ENCODE measurements at regions not wholly inside any gene's neighbourhood (a gene's known extent, or its start where the extent isn't known, plus 50 kb on each side); places are given as distances from the start of the nearest gene placed in this dataset.
"Not testable (repeated sequence)": the region's sequence is repeated elsewhere in the genome, so short reads cannot be mapped to it uniquely, and the experiment has no call there.

DNA sequence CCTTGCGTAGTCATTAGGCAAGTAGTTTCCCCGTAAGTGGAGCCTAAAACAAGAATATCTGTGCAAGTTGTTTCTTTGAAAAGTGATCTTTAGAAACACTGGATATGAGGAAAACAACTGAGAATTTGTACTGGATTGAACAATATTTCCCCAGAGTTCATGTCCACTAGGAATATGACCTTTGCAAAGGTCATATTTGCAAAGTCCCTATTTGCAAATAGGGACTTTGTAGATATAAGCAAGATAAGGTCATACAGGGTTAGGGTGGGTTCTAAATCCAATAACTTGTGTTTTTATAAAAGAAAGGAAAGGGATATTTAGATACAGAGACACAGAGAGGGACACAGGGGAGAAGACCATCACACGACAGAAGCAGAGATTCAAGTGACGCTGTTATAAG, 489.2 kb upstream of the ATXN8OS start:
- 84 to 91% (median 90%) methylated on average over 4 of the region's 4 CpGs for WGBS, 4 donors
- ATAC-seq (no peak), DNase-seq (no peak)
- no peak overlapping the region for H3K4me3 ChIP-seq
- TF ChIP-seq CTCF (IDR thresholded peaks at IDR 0.05) (no peak), POLR2A (IDR thresholded peaks at IDR 0.05) (no peak)
- no peaks in the 10 kb centered on the region for H3K36me3 ChIP-seq
- intact Hi-C loops (cut with DNase I): no loop called here
- H3K9me3 ChIP-seq: no peaks in the 10 kb centered on the region
- no peak overlapping the region for H3K27ac ChIP-seq
- H3K27me3 ChIP-seq: no peaks in the 10 kb centered on the region
- H3K4me1 ChIP-seq: no peaks in the 10 kb centered on the region

- Histone ChIP-seq H3K9me3 (no peaks in the 10 kb centered on the region), H3K4me3 (no peak overlapping the region), H3K36me3 (no peaks in the 10 kb centered on the region), H3K4me1 (no peaks in the 10 kb centered on the region), H3K27ac (no peak overlapping the region), H3K27me3 (no peaks in the 10 kb centered on the region)
- WGBS, 4 donors: 79 to 98% (median 88%) methylated on average over 2 of the region's 2 CpGs
- no peak for ATAC-seq
- no peak for DNase-seq
- no peak for TF ChIP-seq CTCF (IDR thresholded peaks at IDR 0.05)
- TF ChIP-seq POLR2A (IDR thresholded peaks at IDR 0.05): no peak
- intact Hi-C loops (cut with DNase I): no loop called here
These were observed 490.0 kb upstream of the ATXN8OS start for GRCh38 chr13:69617587-69617986.

DNA sequence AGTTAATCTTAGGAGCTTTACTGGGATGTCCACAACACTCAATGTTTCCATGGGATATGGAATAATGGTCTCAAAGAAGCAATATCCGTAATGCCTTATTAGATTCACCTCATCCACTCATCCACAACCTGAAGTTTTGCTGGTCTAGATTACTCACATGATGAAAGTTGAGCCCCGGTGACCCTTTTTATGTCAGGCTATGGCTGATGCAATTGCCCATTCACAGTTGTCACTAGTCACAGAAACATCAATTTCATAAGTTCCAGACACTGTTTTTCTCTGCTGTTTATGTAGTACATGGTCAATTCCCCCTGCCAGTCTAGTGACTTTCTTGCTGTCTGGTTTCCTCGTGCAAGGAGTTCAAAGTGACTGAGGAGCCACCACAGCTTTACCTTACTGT, 491.2 kb upstream of the ATXN8OS start:
- Histone ChIP-seq H3K9me3 (no peaks in the 10 kb centered on the region), H3K36me3 (no peaks in the 10 kb centered on the region), H3K27ac (no peak overlapping the region), H3K27me3 (no peaks in the 10 kb centered on the region), H3K4me3 (no peak overlapping the region), H3K4me1 (no peaks in the 10 kb centered on the region)
- WGBS, 4 donors: 70 to 80% (median 74%) methylated on average over 3 of the region's 3 CpGs
- TF ChIP-seq POLR2A (IDR thresholded peaks at IDR 0.05): no peak
- no peak for TF ChIP-seq CTCF (IDR thresholded peaks at IDR 0.05)
- no peak for DNase-seq
- intact Hi-C loops (cut with DNase I): no loop called here
- no peak for ATAC-seq

- H3K9me3 ChIP-seq; H3K27me3 ChIP-seq; H3K36me3 ChIP-seq; DNase-seq; H3K27ac ChIP-seq; H3K4me1 ChIP-seq; H3K4me3 ChIP-seq; ATAC-seq; intact Hi-C loops (cut with DNase I): not testable (repeated sequence)
- WGBS, 4 donors: 76 to 81% (median 79%) methylated on average over 6 to 8 of the region's 8 CpGs
These were observed 492.6 kb upstream of the ATXN8OS start for GRCh38 chr13:69615055-69615454.

DNA sequence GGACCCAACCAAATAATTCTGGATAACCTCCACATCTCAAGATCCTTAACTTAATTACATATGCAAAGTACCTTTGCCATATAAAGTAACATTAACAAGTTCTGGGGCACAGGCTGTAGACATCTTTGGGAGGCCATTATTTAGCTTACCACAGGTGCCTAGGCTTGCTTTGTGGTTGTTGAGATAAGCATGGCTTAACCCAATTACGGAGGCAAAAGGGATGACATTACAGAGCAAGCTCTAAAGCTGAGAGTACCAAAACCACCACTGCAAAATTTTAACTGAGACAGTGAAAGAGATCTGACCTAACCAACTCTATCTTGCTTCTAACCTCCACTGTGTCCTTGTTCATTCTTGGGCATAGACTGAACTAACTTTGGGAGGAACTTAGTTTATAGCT, 502.9 kb upstream of the ATXN8OS start:
- ATAC-seq (no peak), DNase-seq (no peak)
- H3K9me3 ChIP-seq: peaks cover 0 to 3% (median 0%) of the 10 kb centered on the region in 12 donors
- no peak for TF ChIP-seq POLR2A (IDR thresholded peaks at IDR 0.05)
- no peak for TF ChIP-seq CTCF (IDR thresholded peaks at IDR 0.05)
- H3K27ac ChIP-seq: no peak overlapping the region
- no peaks in the 10 kb centered on the region for H3K27me3 ChIP-seq
- no peaks in the 10 kb centered on the region for H3K36me3 ChIP-seq
- no peaks in the 10 kb centered on the region for H3K4me1 ChIP-seq
- H3K4me3 ChIP-seq: no peak overlapping the region
- WGBS, 4 donors: 67 to 88% (median 77%) methylated on average over 1 of the region's 1 CpG
- intact Hi-C loops (cut with DNase I): no loop called here

Data from heart left ventricle (tissue), 16 donors.